GM21717 (cell line): ENCODE measurements at regions not wholly inside any gene's neighbourhood (a gene's known extent, or its start where the extent isn't known, plus 50 kb on each side); places are given as distances from the start of the nearest gene placed in this dataset.

Experiments used
- ATAC-seq: cut with Tn5 transposase; IDR thresholded peaks from one replicate; pipeline ENCODE4 v1.9.1; 2021; ENCODE audit warnings: mild to moderate bottlenecking, moderate library complexity; ENCODE audit not compliant: unreplicated experiment

DNA sequence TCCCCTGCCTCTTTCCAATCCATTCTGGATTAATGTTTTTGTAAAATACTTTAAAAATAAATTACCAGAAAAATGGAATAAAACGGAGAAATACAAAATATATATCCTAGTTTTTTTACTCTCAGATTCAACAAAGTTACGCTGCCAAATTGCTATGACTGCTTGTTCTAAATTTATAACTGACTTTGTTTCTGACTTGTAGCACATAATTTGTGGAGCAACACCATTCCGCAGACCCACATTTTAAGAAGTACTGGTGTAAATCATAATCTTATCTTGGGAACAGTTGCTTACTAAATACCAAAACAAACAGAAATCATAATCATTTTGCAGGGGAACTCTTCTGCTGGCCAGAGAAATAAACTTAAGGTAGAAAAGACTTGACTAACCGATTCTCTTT, 339.4 kb upstream of the CBLB start:
- no peak for ATAC-seq

DNA sequence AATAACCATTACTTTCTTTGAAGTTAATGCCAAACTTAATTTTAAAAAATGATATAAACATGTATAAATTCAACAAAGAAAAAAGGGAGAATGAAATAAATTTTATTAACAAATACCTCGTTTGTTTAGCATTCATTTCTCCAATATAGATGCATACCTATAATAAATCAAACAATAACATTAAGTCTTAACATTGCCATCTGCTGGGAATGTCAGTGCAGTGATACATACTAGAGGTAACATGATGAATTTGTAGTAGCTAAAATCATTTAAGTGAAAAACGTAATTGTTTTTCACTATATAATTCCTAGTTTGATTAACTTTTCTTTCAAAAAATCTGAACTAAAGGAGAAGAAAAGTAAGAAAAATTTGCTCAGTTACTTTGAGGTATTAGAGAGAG, 340.2 kb upstream of the CBLB start:
- ATAC-seq = no peak

DNA sequence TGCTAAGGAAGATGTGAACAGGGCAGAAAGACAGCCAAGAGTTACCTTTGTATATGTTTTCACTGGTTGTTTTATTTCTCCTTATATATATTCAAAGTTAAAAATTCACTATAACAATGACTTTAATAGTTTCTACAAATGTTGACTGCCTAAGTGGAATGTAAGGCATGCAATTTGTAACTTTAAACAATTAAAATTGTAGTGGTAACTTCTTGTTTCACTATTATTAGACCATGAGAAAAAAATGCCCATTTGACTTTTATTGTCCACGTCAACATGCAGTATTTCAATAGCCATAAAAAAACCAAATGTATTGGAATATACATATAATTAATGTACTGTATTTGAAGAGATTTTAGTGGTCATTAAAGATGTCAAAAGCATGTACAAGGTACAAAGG, 340.7 kb upstream of the CBLB start:
- ATAC-seq = no peak

DNA sequence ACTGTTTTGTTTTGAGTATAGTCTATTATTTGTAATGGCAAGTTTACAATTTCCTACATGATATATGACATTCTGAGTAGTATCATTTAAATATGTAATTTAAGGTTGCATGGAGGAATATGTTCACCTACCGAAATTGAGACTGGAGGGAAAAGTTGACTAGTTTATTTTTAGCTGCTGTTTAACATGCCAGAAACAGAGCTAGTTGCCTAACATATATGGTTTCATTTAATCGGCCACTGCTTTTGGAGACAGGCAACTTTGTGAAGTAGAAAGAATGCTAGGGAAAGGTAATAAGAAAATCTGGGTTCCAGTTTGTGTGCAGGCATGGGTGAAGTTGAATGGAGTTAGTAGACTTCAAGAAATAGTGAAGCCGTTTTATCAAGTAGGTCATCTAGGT, 342.1 kb upstream of the CBLB start:
- no peak for ATAC-seq

DNA sequence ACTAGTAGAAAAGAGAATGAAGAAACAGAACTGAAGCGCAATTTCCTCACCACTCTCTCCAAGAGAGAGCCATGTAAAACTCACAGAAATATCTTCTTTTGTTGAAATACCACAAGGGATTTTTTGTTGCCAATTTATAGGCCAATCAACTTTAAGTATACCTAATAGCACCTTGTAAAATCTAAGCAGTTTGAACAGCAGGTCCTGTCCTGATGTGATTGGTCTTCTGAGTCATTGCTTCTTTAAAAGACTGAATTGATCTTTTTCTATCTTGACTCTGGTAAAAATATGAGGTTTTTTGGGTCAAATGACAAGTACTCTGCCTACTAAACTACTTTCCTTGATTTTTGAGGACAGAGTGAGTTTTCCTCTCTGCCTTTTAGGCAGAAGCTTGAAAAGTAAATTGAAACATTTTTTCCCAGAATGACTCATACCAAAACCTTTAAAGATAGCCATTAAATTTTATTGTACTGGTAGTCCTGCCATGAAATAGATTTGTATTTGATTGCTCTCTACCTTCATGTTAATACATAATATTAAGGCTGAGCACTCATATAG, 343.9 kb upstream of the CBLB start:
- ATAC-seq = no peak

DNA sequence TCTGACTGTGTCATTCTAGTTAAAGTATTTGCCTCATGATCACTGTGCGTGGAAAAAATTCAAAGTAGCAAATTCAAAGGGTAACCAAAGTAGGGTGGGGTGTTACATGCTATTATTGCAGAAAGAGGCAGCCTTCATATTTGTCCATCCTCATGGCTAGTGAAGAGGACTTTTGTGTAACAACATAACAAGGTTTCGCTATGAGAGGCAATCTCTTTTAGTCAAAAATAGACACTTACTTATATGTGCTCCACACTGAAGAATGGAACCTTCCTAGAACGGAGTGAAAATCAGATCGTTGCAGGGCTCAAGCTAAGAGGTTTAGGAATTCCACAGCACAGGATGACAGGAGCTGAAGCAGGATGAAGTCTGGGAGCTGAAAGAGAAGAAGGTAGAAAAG, 345.1 kb upstream of the CBLB start:
- no peak for ATAC-seq

DNA sequence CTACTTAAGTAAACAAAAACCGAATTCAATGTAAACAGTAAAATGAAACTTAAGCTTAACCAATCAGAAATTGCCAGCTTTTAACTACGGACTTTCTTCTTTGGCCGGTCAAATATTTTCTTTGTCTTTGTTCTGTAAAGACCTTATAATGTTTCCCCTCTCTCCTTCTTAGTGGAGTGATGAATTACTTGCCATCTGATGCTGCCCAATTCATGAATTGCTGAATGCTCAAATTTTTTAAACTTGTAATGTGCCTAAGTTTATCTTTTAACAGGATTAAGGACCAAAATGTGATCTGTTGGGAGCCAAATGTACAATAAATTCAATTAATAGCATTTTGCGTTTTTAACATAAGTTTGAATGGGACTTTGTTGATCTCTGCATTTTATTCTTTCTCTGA, 345.8 kb upstream of the CBLB start:
- ATAC-seq = no peak

DNA sequence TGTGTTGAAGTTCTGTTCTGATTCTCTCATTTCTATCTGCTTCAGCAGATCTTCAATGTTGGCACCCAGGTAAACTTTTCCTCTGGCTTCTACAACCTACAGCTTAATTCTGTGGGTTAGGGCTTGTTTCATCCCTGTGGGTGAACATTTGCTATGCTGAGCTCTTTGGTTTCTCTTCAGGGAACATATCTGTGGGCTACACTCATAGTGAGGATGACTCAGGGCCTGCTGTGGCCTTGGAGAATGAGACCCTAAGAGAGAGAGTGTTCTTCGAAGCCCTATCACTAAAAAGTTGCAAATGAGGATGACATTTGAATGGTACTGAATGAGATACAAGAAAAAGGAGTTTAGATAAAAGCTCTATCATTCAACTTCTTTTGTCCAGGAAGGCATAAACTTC, 346.2 kb upstream of the CBLB start:
- ATAC-seq = no peak

DNA sequence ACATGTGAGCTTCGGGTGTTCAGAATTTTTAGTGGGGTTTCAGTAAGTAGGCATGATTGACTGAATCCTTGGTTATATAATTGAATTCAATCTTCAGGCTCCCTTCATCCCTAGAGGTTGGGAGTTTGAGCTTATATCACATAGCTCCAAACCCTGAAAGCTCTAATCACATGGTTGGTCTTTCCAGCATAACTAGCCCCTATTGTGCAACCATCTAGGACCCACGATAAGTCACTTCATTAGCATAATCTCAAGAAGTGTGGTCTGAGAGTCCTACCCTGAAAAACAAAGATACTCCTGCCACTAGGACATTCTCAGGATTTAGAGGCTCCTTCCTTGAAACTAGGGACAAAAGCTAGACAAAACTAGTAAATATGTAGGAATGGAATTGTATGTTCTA, 348.9 kb upstream of the CBLB start:
- ATAC-seq = no peak

DNA sequence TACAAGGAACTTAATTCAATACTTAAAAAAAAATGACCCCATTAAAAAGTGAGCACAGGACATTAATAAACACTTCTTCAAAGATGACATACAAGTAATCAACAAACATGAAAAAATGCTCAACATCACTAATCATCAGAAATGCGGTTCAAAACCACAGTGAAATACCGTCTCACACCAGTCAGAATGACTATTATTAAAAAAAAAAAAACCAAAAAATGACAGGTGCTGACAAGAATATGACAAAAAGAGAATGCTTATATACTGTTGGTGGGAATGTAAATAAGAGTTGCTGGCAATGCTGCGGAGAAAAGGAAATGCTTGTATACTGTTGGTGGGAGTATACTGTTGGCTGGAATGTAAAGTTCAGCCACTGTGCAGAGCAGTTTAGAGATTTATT, 358.3 kb upstream of the CBLB start:
- no peak for ATAC-seq

DNA sequence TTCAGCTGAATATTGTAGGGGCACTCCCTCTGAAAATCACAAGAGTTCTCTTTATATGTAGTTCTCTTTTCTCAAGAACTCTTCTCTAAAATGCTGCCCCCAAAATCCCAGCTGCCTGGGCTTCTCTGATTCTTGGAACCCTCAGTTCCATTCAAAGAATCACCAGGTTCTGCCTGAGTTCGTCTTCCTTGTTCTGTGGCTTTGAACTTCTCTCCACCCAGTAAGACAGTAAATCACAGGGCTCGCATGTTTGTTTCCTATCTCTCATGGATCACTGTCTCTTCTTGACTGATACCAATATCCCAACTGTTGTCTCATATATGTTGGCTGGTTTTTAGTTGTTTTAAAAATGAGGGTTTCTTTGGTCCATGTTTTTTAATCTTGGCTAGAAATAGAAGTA, 359.5 kb upstream of the CBLB start:
- ATAC-seq = no peak

DNA sequence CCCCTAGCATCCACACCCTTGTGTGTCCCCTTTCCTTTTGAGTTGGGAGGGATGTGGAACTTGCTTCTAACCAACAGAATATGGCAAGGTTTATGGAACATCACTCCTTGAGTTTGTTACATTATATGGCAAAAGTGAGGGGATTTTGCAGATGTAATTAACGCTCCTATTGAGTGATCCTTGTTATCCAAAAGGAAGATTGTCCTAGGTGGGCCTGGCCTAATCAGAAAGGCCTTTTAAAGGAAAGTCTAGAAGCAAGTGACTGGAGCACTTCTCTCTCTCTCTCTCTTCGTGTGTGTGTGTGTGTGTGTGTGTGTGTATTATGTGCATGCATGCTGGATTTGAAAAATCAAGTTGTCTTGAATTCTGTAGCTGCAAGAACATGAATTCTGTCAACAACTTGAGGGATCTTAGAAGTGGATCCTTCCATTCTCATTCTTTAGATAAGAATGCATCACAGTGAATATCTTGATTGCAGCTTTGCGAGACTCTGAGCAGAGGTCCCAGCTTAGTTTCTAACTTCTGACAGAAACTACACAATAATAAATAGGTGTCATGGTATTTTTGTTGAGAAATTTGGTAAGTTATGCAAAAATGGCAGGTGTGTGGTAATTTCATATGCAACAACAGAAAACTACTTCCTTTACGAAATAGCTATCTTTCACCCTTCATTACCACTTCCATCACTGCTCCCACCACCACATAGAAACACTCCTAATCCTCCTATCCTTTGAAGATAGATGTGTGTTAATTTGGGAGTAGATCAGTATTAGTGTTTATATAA, 360.9 kb upstream of the CBLB start:
- no peak for ATAC-seq

DNA sequence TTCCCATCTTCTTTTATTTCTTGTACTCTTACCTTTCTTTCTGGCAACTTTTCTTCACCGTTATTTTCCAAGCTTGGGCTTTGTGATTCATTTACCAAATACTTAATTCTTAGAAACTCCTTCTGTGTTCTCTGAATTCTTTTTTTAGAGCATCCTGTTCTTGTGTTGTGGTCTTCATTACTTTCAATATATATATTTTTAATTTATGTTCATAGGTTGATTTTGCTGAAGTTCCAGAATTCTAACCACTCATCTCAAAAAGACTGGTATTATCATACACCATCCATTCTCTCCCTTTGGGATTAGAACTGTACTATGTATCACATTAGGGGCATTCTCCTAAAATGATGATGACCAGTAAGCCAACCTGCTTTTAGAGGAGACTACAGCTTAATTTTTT, 362.3 kb upstream of the CBLB start:
- ATAC-seq = no peak

DNA sequence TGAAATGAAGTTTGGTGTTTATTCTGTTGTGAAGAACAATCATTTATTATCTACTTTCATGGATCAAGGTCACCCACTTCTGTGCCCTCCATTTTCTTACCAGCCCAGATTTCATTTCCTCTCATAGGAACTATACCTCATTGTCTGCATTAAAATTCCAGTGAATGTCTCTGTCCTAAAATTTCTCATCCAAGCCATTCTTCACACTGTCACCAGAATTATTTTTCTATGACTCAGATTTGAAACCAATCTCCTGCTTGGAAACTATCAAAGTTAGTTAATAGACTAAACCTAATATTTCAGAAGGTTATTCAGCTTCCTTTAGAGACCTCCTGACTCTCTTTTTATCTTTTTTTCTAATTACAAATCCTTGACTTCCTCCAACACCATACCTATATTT, 364.1 kb upstream of the CBLB start:
- no peak for ATAC-seq

DNA sequence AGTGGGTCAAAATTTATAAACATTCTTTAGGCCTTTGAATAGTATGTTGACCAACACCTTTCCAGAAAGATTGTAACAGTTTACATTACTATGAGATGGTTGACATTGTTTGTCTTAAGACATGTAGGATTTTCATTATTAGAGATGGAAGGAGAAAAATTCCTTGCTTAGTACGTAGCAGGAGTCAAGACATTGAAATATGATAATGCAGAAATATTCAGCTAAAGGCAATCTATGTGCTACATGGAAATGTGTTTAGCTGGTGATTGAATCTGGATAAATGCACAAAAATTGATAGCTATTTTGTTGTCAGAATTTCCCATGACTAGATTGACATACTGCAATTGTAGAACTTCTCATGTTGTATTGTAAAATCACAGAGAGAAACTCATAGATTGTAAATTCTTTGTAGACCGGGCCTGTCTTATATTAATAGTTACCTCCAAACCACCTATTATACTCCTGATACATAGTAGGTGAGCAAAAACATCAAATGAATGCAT, 370.4 kb upstream of the CBLB start:
- no peak for ATAC-seq

DNA sequence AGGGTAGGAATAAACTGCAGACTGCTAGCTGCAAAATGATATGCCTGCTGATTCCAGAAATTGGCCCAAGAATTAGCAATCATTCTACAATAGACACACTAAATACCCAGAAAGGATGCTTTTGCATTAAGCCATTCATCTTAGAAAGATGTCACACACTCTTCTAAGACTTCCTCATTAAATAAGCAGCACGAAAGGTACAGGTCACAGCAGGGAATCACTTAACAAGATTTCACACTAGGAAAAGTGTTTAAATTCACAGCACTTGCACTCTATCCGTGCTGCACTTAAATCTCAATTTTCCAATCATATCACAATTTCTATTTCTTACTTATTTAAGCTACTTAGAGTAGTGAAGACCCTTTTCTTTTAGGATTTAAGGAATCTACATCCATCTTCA, 372.8 kb upstream of the CBLB start:
- no peak for ATAC-seq

DNA sequence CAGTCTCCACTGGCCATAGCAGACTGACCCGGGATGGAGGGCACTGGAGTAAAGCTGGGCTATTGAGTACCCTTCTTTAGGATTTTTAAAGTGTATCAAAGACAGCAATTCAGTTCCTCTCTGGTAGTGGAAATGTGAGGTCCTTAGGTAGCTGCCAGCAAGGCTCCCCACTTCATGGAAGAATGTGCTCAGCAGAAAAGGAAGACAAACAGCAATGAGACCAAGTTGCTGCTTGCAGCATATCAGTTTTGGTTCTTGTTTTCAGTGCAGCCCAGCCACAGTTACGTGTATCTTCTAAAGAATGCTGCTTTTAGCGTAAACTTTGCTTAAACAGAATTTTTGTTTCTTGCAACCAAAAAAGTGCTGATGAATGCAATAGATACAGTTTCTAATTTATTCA, 374.0 kb upstream of the CBLB start:
- peak; percentile 87 for ATAC-seq

DNA sequence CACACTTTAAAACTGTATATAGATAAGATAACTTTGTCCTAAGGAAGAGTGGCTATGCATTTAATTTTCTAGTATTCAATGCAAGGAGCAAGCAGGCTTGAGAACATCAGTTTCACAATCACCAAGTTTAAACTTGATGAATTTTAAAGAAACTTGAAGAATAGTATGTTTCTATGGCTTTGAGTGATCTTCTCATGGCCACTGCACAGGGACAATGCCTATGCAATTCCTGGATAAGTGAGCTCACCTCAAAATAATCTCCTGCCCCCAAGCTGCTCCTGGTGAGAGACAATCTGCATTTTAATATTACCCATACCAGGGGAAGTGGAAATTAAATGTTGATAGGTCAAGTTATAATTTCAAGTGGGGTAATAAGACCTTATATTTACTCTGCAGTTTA, 376.6 kb upstream of the CBLB start:
- no peak for ATAC-seq

DNA sequence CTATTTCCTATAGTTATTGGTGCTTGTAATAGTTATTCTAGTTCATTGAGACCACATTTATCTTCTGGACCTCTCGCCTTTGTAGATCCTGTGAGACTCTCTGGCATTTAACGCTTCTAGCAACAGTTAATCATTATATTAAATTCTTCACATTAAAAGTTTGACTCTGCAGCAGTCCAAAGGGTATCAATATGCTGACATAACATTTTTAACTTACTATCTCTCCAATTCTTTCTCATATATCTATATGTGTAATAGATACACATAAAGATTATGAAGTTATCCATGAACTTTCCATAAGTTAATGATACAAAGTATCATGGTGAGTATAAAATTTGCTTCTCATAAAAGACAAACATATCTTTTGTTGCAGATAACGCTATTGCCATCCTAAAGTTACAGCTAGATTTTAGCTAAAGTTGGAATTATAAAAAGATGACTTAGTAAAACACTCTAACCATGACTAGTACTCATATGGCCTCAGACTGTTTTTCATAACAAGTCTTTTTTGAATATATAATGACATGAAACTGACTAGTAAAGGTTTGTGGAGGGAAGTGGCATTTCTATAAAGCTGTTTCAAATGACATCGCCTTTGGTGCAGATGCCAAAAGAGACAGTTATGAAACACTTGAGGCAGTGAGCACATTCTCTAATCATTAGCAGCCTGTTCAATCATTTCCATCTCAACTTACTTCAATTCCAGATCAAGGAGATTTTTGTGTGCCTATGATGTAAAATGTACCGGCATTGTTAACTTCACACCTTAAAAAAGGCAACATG, 379.3 kb upstream of the CBLB start:
- ATAC-seq = no peak

DNA sequence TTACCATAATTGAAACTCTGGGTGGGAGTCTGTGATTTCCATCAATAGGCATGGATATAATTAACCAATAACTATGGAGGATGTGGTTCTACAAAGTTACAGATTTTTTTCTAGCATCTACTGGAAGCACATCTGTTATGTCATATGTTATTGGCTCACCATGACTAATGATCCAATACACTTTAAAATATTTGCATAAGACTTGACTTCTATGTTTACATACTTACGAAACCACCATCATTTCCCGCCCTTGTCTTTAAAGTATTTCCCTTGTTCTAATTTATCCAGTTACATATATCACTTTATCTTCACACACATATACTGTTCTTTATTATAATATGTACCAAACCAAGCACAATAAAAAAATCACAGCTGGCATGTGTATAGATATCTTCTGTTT, 380.3 kb upstream of the CBLB start:
- no peak for ATAC-seq

DNA sequence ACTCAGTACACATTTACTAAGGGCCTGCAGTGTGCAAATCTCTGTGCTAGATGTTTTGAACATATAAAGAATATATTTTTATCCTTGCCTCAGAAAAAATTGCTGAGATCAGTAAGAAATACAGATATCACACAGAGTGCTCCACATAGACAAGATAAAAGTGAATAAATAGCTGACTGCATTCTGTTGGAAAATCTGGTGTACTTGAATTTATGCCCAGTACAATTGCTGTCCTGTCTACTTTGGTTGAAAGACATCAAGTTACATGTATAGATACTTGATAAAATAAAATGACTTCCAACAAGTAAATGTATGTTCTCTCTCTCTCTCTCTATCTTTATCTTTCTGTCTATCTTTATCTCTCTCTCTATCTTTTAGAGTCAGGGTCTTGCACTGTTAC, 381.2 kb upstream of the CBLB start:
- ATAC-seq = no peak
